ENCODE measurements at regions not wholly inside any gene's neighbourhood (a gene's known extent, or its start where the extent isn't known, plus 50 kb on each side); places are given as distances from the start of the nearest gene placed in this dataset.
A peak's percentile ranks its signal among the peaks of the same experiment; 100 is the strongest.

DNA sequence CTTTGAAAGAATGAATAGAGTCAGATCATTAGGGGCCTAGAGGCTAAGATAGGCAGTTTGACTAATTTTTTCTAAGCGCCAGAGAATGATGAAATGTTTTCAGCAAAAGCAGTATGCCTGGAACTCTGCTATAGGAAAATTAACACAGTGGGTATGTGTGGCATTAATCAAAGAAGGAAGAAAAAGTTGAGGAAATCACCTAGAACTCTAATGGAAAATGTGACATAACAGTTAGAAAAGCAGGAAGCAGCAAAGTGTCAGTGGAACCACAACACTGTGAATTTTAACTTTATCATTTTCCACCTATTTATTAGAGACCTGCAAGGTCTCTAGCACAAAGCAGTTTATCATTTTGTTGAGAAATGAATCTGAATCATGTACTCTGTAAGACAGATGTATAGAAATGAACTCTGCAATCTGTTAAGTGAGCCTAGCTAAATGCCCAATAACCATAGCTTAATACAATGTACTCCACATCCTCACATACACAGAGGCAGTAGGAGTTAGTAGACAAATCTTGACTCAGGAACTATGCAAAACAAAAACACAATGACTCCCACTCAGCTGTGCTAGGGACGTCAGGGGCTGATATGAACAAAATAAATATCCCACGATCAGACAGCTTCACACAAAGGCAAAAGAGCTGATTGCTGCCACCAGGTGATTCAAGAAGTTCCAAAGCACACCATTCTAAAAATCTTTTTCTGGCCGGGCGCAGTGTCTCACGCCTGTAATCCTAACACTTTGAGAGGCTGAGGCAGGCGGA, 500.7 kb upstream of the NFIA start:
- H3K27ac ChIP-seq: no peak overlapping the region
- no peaks in the 10 kb centered on the region for H3K4me1 ChIP-seq
- H3K4me3 ChIP-seq: no peak overlapping the region
- ATAC-seq: no peak
- no peak for DNase-seq
- WGBS, 4 donors: 75 to 80% (median 77%) methylated on average over 7 of the region's 7 CpGs
- H3K27me3 ChIP-seq: no peaks in the 10 kb centered on the region
- intact Hi-C loops (cut with DNase I): no loop called here
- H3K36me3 ChIP-seq: no peaks in the 10 kb centered on the region
- H3K9me3 ChIP-seq: peaks cover 0 to 22% (median 11%) of the 10 kb centered on the region in 12 donors
- no peak for TF ChIP-seq POLR2A (IDR thresholded peaks at IDR 0.05)
- TF ChIP-seq CTCF (IDR thresholded peaks at IDR 0.05): no peak

GRCh38 chr1:60577029-60577428, 503.5 kb upstream of the C1orf87 start:
- Histone ChIP-seq H3K4me1 (peaks cover 0 to 17% (median 8%) of the 10 kb centered on the region in 12 donors), H3K27me3 (no peaks in the 10 kb centered on the region), H3K36me3 (no peaks in the 10 kb centered on the region), H3K9me3 (no peaks in the 10 kb centered on the region), H3K4me3 (no peak overlapping the region), H3K27ac (no peak overlapping the region)
- DNase-seq (no peak), ATAC-seq (no peak)
- TF ChIP-seq POLR2A (IDR thresholded peaks at IDR 0.05) (no peak), CTCF (IDR thresholded peaks at IDR 0.05) (no peak)
- intact Hi-C loops (cut with DNase I): loop anchor here in 1 of 10 donors (10.0 kb wide), 1 partner anchor 62 kb away; no protein-coding TSS in a partner anchor
- WGBS, 4 donors: 96 to 99% (median 96%) methylated on average over 2 of the region's 2 CpGs

DNA sequence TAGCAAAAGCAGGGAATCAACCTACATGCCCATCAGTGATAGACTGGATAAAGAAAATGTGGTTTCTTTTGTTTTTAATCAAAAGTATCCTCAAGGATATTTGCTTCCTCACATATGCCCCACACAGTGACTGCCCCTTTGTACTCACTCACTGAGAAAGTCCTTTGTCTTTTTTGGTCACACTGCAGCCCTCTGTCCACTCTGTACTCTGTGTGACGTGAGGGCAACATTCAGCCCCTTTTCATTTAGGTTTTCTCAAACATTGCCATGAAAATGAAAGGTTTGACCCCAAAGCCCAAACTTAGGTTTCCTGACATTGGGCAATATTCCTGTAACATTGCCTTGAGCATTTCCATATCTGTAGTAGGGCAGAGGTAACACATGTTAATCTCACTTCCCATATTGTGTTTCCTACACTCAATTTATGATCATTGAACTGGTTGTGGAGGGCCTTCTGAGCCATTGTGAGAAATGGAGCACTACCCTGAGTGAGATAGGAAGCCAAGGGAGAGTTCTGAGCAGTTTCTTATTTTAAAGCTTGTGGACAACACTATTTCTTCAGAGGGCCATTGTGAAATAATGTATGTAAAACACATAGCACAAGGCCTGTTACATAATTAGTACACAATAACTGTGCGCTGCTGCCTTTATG, 501.9 kb upstream of the C1orf87 start:
- ATAC-seq (no peak), DNase-seq (no peak)
- intact Hi-C loops (cut with DNase I): loop anchor here in 1 of 10 donors (10.0 kb wide), 1 partner anchor 61 kb away; no protein-coding TSS in a partner anchor
- H3K4me3 ChIP-seq: no peak overlapping the region
- H3K36me3 ChIP-seq: no peaks in the 10 kb centered on the region
- WGBS, 4 donors: 88 to 92% (median 89%) methylated on average over 2 of the region's 2 CpGs
- peaks cover 0 to 17% (median 8%) of the 10 kb centered on the region in 12 donors for H3K4me1 ChIP-seq
- H3K9me3 ChIP-seq: no peaks in the 10 kb centered on the region
- no peak overlapping the region for H3K27ac ChIP-seq
- TF ChIP-seq CTCF (IDR thresholded peaks at IDR 0.05): no peak
- TF ChIP-seq POLR2A (IDR thresholded peaks at IDR 0.05): no peak
- H3K27me3 ChIP-seq: no peaks in the 10 kb centered on the region

DNA sequence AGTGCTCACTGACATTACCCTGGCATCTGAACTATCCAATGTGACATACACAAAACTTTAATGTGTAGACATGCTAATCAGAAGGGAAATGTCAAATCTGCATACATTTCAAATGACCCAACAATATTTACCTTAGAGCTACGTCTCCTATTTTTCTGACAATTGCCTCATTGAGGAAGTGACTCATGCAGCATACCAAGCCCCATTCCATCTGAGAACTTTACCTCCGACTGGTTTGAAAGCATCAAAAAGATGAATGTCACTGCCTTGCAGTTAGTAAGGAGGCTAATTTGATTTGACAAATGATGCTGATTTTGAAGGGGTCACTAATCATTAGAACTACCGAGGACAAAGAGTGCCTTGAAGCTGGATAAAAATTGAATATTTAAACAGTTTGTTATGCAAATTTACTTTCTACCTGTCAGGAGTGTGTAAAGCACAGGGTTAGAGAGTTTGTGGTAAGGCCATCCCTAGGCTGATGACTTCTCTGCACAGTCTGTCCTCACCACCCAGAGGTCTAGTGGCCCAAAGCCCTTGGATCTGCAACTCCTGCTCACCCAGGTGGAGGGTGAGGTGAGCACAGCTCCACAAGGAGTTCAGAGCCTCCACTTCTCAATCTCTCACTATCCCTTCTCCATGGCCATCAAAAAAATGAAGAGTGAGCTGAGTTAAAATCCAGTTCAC, 500.3 kb upstream of the C1orf87 start:
- H3K27ac ChIP-seq: peak overlapping the region in 2 of 12 donors; percentile 26 to 29
- ATAC-seq (no peak), DNase-seq (no peak)
- no peaks in the 10 kb centered on the region for H3K9me3 ChIP-seq
- intact Hi-C loops (cut with DNase I): loop anchor here in 1 of 10 donors (10.0 kb wide), 1 partner anchor 59 kb away; no protein-coding TSS in a partner anchor
- no peaks in the 10 kb centered on the region for H3K27me3 ChIP-seq
- 48 to 57% (median 55%) methylated on average over 3 of the region's 3 CpGs for WGBS, 4 donors
- no peak overlapping the region for H3K4me3 ChIP-seq
- peaks cover 0 to 17% (median 8%) of the 10 kb centered on the region in 12 donors for H3K4me1 ChIP-seq
- no peaks in the 10 kb centered on the region for H3K36me3 ChIP-seq
- no peak for TF ChIP-seq POLR2A (IDR thresholded peaks at IDR 0.05)
- TF ChIP-seq CTCF (IDR thresholded peaks at IDR 0.05): no peak
